ENCODE measurements at regions not wholly inside any gene's neighbourhood (a gene's known extent, or its start where the extent isn't known, plus 50 kb on each side); places are given as distances from the start of the nearest gene placed in this dataset.

- H3K4me3 ChIP-seq (ENCODE audit: low read length) = no peak overlapping the region
- TF ChIP-seq CTCF (conservative IDR thresholded peaks at IDR 0.05; ENCODE audit: low read length) = no peak
- DNase-seq (ENCODE audit: low read depth) = no peak
Measured at GRCh38 chr17:54220829-54221228, 398.1 kb downstream of the KIF2B start.

- H3K4me3 ChIP-seq (ENCODE audit: low read length) = no peak overlapping the region
- no peak for TF ChIP-seq CTCF (conservative IDR thresholded peaks at IDR 0.05; ENCODE audit: low read length)
- DNase-seq (ENCODE audit: low read depth) = no peak
Measured at GRCh38 chr17:54221499-54221898, 398.8 kb downstream of the KIF2B start.

- TF ChIP-seq CTCF (conservative IDR thresholded peaks at IDR 0.05; ENCODE audit: low read length) = no peak
- no peak overlapping the region for H3K4me3 ChIP-seq (ENCODE audit: low read length)
- no peak for DNase-seq (ENCODE audit: low read depth)
Measured at GRCh38 chr17:54235571-54235970, 412.8 kb downstream of the KIF2B start.

- DNase-seq (ENCODE audit: low read depth) = no peak
- TF ChIP-seq CTCF (conservative IDR thresholded peaks at IDR 0.05; ENCODE audit: low read length) = no peak
- H3K4me3 ChIP-seq (ENCODE audit: low read length) = no peak overlapping the region
Measured at GRCh38 chr17:54237911-54238515, 415.3 kb downstream of the KIF2B start.

GRCh38 chr17:54239291-54239690 is 416.6 kb downstream of the KIF2B start:
- no peak for TF ChIP-seq CTCF (conservative IDR thresholded peaks at IDR 0.05; ENCODE audit: low read length)
- no peak overlapping the region for H3K4me3 ChIP-seq (ENCODE audit: low read length)

GRCh38 chr17:54255696-54256095 is 433.0 kb downstream of the KIF2B start:
- H3K4me3 ChIP-seq (ENCODE audit: low read length) = no peak overlapping the region
- no peak for TF ChIP-seq CTCF (conservative IDR thresholded peaks at IDR 0.05; ENCODE audit: low read length)
- no peak for DNase-seq (ENCODE audit: low read depth)

More at GRCh38 chr17:54239291-54239690, 416.6 kb downstream of the KIF2B start:
- no peak for DNase-seq (ENCODE audit: low read depth)

- no peak overlapping the region for H3K4me3 ChIP-seq (ENCODE audit: low read length)
- no peak for TF ChIP-seq CTCF (conservative IDR thresholded peaks at IDR 0.05; ENCODE audit: low read length)
- no peak for DNase-seq (ENCODE audit: low read depth)
Measured at GRCh38 chr17:54256401-54256929, 433.7 kb downstream of the KIF2B start.

Data from AG10803 (cell line).